Liver (tissue), 7 donors: ENCODE measurements at regions not wholly inside any gene's neighbourhood (a gene's known extent, or its start where the extent isn't known, plus 50 kb on each side); places are given as distances from the start of the nearest gene placed in this dataset.

Experiments
- DNase-seq: peaks from one replicate; pipeline ENCODE4 v3.0.0-alpha.2; 2017; ENCODE audit warnings: low spot score
- H3K27ac ChIP-seq, 2 donors: one replicate each; pipeline ENCODE4 v1.7.0; 2013; ENCODE audit warnings: inconsistent platforms in 2 of 2, low read length in 2 of 2, control low read depth in 1 of 2, low read depth in 1 of 2, mild to moderate bottlenecking in 1 of 2
- H3K27me3 ChIP-seq, 4 donors: one replicate each; pipeline versions ENCODE4 v1.6.1 to v1.7.0; 2013; ENCODE audit warnings: low read length in 3 of 4, inconsistent platforms in 1 of 4, mild to moderate bottlenecking in 1 of 4, moderate library complexity in 1 of 4; ENCODE audit not compliant: control insufficient read depth in 4 of 4, insufficient read depth in 4 of 4
- H3K36me3 ChIP-seq, 4 donors: one replicate each; pipeline versions ENCODE4 v1.6.1 to v1.7.0; 2013; ENCODE audit warnings: low read length in 3 of 4, mild to moderate bottlenecking in 3 of 4, low read depth in 1 of 4, moderate library complexity in 1 of 4; ENCODE audit not compliant: control insufficient read depth in 4 of 4, insufficient read depth in 3 of 4
- H3K4me1 ChIP-seq, 4 donors: one replicate each; pipeline versions ENCODE4 v1.6.1 to v1.7.0; 2013; ENCODE audit warnings: low read length in 3 of 4, mild to moderate bottlenecking in 3 of 4, moderate library complexity in 1 of 4; ENCODE audit not compliant: control insufficient read depth in 4 of 4, insufficient read depth in 4 of 4
- H3K4me3 ChIP-seq, 3 donors: one replicate each; pipeline versions ENCODE4 v1.6.1 to v1.7.0; 2013; ENCODE audit warnings: low read length in 3 of 3, control low read depth in 1 of 3, low read depth in 1 of 3, mild to moderate bottlenecking in 1 of 3
- H3K9ac ChIP-seq, 2 donors: one replicate each; pipeline ENCODE4 v1.7.0; 2013; ENCODE audit warnings: low read length in 2 of 2, mild to moderate bottlenecking in 2 of 2, moderate library complexity in 2 of 2, control low read depth in 1 of 2, low read depth in 1 of 2
- H3K9me3 ChIP-seq, 4 donors: one replicate each; pipeline versions ENCODE4 v1.6.1 to v1.7.0; 2013; ENCODE audit warnings: low read length in 3 of 4; ENCODE audit not compliant: control insufficient read depth in 4 of 4
- EGR1 ChIP-seq, 2 donors: IDR thresholded peaks; 2 replicates each; pipeline ENCODE4 v1.6.1; 2016 to 2018; ENCODE audit warnings: antibody characterized with exemption in 2 of 2, low read depth in 2 of 2
- GABPA ChIP-seq, 2 donors: IDR thresholded peaks in 1 of 2; conservative IDR thresholded peaks in 1 of 2; 2 replicates each; pipeline ENCODE4 v1.6.1; 2016; ENCODE audit warnings: antibody characterized with exemption in 2 of 2, mild to moderate bottlenecking in 1 of 2, moderate library complexity in 1 of 2
- HNF4A ChIP-seq, 2 donors: conservative IDR thresholded peaks; 2 replicates each; pipeline ENCODE4 v1.6.1; 2016; ENCODE audit warnings: antibody characterized with exemption in 2 of 2, mild to moderate bottlenecking in 2 of 2
- HNF4G ChIP-seq: IDR thresholded peaks from 2 replicates; pipeline ENCODE4 v1.6.1; 2016; ENCODE audit warnings: antibody characterized with exemption
- JUND ChIP-seq, 2 donors: IDR thresholded peaks; 2 replicates each; pipeline ENCODE4 v1.6.1; 2016; ENCODE audit warnings: antibody characterized with exemption in 2 of 2
- NR2F2 ChIP-seq: IDR thresholded peaks from 2 replicates; pipeline ENCODE4 v1.6.1; 2016; ENCODE audit warnings: antibody characterized with exemption
- RXRA ChIP-seq, 2 donors: IDR thresholded peaks; 2 replicates each; pipeline ENCODE4 v1.6.1; 2017 to 2018; ENCODE audit warnings: antibody characterized with exemption in 2 of 2, mild to moderate bottlenecking in 1 of 2
- ZBTB33 ChIP-seq: IDR thresholded peaks from 2 replicates; pipeline ENCODE4 v1.6.1; 2016; ENCODE audit warnings: antibody characterized with exemption
- WGBS: extraction: QIAGEN DNeasy Blood & Tissue Kit; methylation state at CpG from one replicate; pipeline ENCODE4 v1.1.7; 2013; 5-methylcytosine and 5-hydroxymethylcytosine counted together
- TF ChIP-seq, protein P1 (sequence below): IDR thresholded peaks from 2 replicates; pipeline ENCODE4 v1.6.1; 2016; ENCODE audit warnings: antibody characterized with exemption, mild to moderate bottlenecking
- donor health status: healthy.
- donor health status: healthy.
- donor health status: healthy.
- donor health status: healthy.

DNA sequence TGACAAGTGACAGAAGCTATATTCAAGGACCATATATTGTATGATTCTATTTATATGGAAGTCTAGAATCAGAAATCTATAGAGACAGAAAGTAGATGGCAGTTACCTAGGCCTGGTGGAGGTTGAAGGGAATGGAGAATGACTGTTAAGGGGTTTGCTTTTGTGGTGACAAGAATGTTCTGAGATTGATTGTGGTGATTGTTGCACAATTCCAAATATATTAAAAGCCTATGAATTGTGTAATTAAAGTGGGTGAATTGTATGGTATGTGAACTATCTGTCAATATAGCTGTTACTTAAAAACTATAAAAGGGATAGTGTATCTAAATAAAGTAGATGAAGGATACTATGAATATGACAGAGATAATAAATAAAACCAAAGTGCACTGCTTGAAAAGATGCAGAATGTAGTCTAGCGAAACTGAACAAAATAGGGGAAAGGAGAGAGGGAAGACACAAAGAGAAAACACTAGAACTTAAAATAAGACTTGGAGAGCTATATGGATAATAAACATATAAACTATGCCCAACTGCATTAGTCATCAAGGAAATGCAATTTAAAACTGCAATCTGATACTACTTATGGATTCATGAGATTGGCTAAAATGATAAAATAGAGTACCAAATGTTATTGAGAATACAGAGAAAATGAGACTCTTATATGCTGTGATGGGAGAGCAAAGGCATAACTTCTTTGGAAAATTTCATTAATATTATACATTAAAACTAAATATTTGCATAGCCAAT lies 82.1 kb upstream of the BANK1 start:
- Histone ChIP-seq H3K9me3 (peaks cover 0 to 5% (median 2%) of the 10 kb centered on the region in 4 donors), H3K36me3 (no peaks in the 10 kb centered on the region), H3K4me1 (no peaks in the 10 kb centered on the region), H3K27me3 (no peaks in the 10 kb centered on the region), H3K9ac (no peak overlapping the region), H3K27ac (no peak overlapping the region), H3K4me3 (no peak overlapping the region)
- 89% methylated on average over 1 of the region's 1 CpG for WGBS
- DNase-seq: no peak
- no peak for TF ChIP-seq HNF4A (conservative IDR thresholded peaks at IDR 0.05)

GRCh38 chr4:101707596-101707995 lies 82.9 kb upstream of the BANK1 start:
- WGBS: 62% methylated on average over 3 of the region's 3 CpGs
- peaks cover 0 to 5% (median 2%) of the 10 kb centered on the region in 4 donors for H3K9me3 ChIP-seq
- no peak overlapping the region for H3K4me3 ChIP-seq
- H3K27me3 ChIP-seq: no peaks in the 10 kb centered on the region
- no peak for DNase-seq
- H3K9ac ChIP-seq: no peak overlapping the region
- H3K4me1 ChIP-seq: no peaks in the 10 kb centered on the region
- no peaks in the 10 kb centered on the region for H3K36me3 ChIP-seq
- no peak overlapping the region for H3K27ac ChIP-seq
- TF ChIP-seq HNF4G (no peak), EGR1 (IDR thresholded peaks at IDR 0.05; ENCODE audit: low read depth in 2 of 2) (no peak), NR2F2 (no peak)

DNA sequence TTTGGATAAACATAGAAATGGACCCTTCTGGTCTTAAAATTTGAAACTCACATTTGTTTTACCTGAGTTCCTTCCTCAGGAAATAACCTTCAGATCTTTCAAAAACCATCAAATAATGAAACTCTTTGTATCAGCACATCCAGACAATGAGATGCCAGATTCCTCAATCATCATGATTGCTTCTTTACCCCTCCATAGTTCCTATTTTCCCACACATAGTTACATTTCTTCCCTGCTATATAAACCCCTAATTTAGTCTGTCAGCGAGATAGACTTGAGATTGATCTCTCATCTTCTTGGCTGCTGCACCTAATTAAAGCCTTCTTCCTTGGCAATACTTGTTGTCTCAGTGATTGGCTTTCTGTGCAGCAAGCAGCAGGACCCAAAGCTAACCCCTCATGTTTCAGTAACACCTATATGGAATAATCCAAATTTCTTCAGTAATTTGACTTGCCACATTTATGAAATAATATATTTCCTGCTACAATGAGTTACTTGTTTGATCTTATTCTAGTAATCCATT lies 83.9 kb upstream of the BANK1 start:
- Histone ChIP-seq H3K9me3 (peaks cover 0 to 5% (median 2%) of the 10 kb centered on the region in 4 donors), H3K36me3 (no peaks in the 10 kb centered on the region), H3K27ac (no peak overlapping the region), H3K9ac (no peak overlapping the region), H3K27me3 (no peaks in the 10 kb centered on the region), H3K4me3 (no peak overlapping the region), H3K4me1 (no peaks in the 10 kb centered on the region)
- DNase-seq: no peak
- TF ChIP-seq NR2F2 (no peak), JUND (IDR thresholded peaks at IDR 0.05) (no peak), RXRA (IDR thresholded peaks at IDR 0.05) (no peak), GABPA (IDR thresholded peaks at IDR 0.05 in 1 of 2, conservative IDR thresholded peaks at IDR 0.05 in 1 of 2) (no peak), ZBTB33 (no peak)
- TF ChIP-seq, protein P1, sequence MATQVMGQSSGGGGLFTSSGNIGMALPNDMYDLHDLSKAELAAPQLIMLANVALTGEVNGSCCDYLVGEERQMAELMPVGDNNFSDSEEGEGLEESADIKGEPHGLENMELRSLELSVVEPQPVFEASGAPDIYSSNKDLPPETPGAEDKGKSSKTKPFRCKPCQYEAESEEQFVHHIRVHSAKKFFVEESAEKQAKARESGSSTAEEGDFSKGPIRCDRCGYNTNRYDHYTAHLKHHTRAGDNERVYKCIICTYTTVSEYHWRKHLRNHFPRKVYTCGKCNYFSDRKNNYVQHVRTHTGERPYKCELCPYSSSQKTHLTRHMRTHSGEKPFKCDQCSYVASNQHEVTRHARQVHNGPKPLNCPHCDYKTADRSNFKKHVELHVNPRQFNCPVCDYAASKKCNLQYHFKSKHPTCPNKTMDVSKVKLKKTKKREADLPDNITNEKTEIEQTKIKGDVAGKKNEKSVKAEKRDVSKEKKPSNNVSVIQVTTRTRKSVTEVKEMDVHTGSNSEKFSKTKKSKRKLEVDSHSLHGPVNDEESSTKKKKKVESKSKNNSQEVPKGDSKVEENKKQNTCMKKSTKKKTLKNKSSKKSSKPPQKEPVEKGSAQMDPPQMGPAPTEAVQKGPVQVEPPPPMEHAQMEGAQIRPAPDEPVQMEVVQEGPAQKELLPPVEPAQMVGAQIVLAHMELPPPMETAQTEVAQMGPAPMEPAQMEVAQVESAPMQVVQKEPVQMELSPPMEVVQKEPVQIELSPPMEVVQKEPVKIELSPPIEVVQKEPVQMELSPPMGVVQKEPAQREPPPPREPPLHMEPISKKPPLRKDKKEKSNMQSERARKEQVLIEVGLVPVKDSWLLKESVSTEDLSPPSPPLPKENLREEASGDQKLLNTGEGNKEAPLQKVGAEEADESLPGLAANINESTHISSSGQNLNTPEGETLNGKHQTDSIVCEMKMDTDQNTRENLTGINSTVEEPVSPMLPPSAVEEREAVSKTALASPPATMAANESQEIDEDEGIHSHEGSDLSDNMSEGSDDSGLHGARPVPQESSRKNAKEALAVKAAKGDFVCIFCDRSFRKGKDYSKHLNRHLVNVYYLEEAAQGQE: no peak
- WGBS: 85% methylated on average over 1 of the region's 1 CpG
